ENCODE measurements at regions not wholly inside any gene's neighbourhood (a gene's known extent, or its start where the extent isn't known, plus 50 kb on each side); places are given as distances from the start of the nearest gene placed in this dataset.

DNA sequence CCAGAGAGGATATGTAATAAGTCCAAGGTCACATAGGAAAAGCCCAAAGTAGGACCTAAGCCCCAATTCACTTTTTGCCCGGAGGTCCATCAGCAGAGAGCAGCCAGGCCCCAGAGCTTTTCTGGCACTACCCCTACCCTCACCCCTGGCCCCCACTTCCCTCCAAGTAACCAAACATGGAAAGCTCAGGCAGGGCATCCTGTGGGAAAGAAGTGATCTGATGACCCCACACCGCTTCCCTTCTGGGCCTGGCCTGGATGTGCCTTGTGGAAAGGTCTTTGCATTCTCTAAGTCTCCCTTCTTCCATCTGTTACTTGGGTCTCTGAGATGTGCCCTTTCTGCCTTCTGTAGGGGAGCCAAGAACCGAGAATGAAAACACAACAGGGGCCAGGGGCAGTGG lies 136.9 kb downstream of the TMEM132E start:
- H3K4me3 Mint-ChIP-seq, result no peak overlapping the region
- peaks cover 0 to 3% (median 0%) of the 10 kb centered on the region in 7 donors for H3K9me3 Mint-ChIP-seq
- no peaks in the 10 kb centered on the region for H3K36me3 Mint-ChIP-seq
- H3K27me3 Mint-ChIP-seq, result peaks cover 10 to 51% (median 28%) of the 10 kb centered on the region in 3 donors
- H3K4me1 Mint-ChIP-seq, result no peaks in the 10 kb centered on the region
- H3K27ac Mint-ChIP-seq, result no peak overlapping the region
- no peak for ATAC-seq (ENCODE audit: low read depth in 2 of 2)
- DNase-seq, result no peak

DNA sequence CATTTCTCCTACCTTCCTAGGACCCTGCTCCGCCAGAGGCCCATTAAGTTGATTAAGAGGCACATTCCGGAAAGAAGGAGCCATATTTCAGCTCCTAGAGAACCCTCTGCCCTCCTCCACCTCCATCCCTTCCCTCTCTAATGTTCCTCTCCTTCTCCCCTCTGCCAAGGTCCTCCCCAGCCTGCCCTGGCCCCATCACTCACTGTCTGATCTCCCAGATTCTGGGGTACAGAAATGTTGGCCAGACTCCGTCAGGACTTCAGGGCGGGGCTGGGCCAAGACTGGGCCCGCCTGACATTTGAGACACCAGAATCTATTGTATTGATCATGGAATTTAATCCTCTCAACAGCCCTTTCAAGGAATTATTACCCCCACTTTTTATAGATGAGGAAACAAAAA lies 136.1 kb downstream of the TMEM132E start:
- DNase-seq (no peak), ATAC-seq (ENCODE audit: low read depth in 2 of 2) (no peak)
- H3K9me3 Mint-ChIP-seq, result peaks cover 0 to 3% (median 0%) of the 10 kb centered on the region in 7 donors
- no peaks in the 10 kb centered on the region for H3K4me1 Mint-ChIP-seq
- no peak overlapping the region for H3K4me3 Mint-ChIP-seq
- H3K27me3 Mint-ChIP-seq, result peaks cover 9 to 52% (median 29%) of the 10 kb centered on the region in 3 donors
- no peaks in the 10 kb centered on the region for H3K36me3 Mint-ChIP-seq
- H3K27ac Mint-ChIP-seq, result no peak overlapping the region

DNA sequence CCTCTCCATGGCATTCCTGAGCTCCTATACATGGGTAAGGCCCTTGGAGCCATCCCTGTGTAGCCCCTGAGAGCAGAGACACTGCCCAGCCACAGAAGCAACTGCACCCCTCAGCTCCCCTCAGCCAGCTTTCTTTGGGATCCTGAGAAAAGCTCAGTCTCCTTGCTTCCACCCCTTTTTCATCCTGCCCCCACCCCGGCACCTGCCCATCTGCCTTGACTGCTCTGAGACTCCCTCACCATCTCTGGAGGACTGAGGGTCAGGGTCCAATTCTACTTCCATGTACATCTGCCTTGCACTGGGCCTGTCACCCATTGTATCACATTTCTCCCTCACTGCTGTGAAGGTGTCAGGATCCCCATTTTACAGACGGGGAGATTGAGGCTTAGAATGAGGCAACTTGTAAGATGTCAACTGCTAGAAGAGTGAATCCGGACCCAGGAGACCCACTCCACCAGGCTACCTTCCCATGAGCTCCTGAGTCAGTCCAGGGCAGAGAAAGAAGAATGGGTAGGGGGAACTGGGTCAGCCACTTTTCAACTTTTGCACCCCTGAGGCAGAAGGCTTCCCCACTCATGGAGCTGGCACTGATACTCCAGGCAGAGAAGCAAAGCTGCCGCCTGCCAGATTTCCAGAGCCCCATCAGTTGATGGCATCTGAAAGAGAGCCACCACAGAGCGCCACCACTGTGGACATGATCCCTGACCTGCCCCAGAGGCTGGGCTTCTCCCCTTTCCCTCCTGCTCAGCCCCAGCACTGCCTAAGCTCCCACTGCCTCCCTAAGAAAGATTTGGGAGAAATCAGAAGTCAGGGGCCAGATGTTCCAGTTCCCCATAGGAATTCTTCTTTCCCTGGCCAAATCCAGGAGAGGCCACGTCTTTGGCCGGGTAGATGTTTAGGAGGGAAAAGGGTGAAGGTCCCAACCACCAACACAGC lies 135.4 kb downstream of the TMEM132E start:
- no peak for DNase-seq
- H3K9me3 Mint-ChIP-seq, result peaks cover 0 to under 1% (median 0%) of the 10 kb centered on the region in 7 donors
- peaks cover 4 to 54% (median 25%) of the 10 kb centered on the region in 3 donors for H3K27me3 Mint-ChIP-seq
- H3K4me1 Mint-ChIP-seq, result no peaks in the 10 kb centered on the region
- H3K27ac Mint-ChIP-seq, result no peak overlapping the region
- ATAC-seq (ENCODE audit: low read depth in 2 of 2), result no peak
- no peak overlapping the region for H3K4me3 Mint-ChIP-seq
- H3K36me3 Mint-ChIP-seq, result no peaks in the 10 kb centered on the region

DNA sequence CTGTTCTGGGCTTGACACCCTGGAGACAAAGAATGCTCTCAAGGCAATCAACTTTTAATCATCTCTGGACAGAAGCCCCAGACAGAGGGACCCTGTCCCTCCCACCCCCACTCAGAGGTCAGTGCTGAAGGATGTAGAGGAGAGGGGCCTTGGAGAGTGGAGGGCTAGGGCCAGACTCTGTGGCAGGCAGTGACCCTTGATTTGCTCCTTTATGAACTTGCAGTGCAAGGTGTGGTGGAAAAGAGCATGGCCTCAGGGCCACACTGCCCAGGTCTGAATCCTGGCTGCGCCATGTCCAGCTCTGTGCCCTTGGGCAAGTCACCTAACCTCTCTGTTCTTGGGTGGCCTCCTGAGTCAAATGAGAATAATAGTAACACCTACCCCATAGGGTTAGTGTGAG lies 134.3 kb downstream of the TMEM132E start:
- ATAC-seq (ENCODE audit: low read depth in 2 of 2), result no peak
- no peaks in the 10 kb centered on the region for H3K4me1 Mint-ChIP-seq
- H3K36me3 Mint-ChIP-seq, result no peaks in the 10 kb centered on the region
- peaks cover 0 to 2% (median 0%) of the 10 kb centered on the region in 7 donors for H3K9me3 Mint-ChIP-seq
- DNase-seq, result no peak
- no peak overlapping the region for H3K27ac Mint-ChIP-seq
- peaks cover 4 to 59% (median 25%) of the 10 kb centered on the region in 3 donors for H3K27me3 Mint-ChIP-seq
- H3K4me3 Mint-ChIP-seq, result no peak overlapping the region

DNA sequence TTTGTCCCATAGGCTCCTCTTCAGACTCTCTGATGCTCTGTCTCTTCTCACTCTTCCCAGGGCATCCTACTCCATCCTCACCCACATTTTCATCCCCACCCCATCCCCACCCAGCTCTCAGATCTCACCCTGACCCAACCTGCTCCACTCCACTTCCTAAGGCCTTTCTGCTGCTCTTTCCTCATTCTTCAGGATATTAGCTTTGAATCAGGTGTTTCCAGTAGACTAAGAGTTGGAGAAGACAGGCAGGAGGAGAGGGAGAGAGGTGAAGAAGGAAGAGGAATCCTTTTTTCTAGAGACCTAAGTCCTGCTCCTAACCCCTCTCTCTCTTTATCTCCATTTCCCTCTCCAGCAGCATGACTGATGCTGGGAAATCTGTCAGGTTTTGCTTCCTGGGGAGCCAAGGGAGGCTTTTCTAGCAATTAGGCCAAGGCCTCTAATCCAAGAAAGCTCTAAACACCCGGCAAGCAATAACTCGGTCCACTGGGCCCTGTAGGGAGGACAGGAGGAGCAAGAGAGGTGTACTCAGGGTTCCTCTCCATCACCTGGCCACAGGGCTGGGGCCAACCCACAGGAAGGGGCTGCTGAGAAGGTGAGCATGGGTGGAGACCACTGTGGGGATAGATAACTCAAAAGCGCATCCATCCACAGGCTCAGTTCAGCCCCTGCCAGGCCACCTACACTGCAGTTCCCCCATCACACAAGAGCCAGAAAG lies 133.3 kb downstream of the TMEM132E start:
- DNase-seq (no peak), ATAC-seq (ENCODE audit: low read depth in 2 of 2) (no peak)
- Mint-ChIP-seq H3K27ac (peak overlapping the region in 1 of 6 donors; percentile 8), H3K9me3 (peaks cover 0 to 2% (median 0%) of the 10 kb centered on the region in 7 donors), H3K36me3 (no peaks in the 10 kb centered on the region), H3K4me1 (no peaks in the 10 kb centered on the region), H3K27me3 (peaks cover 4 to 59% (median 28%) of the 10 kb centered on the region in 3 donors), H3K4me3 (no peak overlapping the region)

DNA sequence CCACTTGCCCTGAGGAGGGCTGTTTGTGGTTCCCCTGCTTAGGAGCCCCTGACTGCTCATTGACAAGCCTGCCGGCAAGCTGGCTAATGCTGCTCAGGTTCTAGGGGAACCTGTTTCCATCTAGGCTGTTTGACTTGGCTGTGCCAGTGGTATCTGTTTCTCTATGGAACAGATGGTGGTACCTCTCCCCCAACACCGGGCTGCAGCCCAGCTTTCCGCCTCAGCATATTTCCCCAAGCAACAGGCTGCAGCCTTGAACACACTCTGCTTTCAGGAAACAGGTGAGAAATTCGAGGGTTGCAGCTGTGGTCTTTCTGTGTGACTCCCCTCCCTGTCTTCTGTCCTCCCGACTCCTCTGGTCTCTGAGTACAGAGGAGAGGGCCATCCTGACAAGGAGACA lies 132.3 kb downstream of the TMEM132E start:
- peaks cover 4 to 59% (median 34%) of the 10 kb centered on the region in 3 donors for H3K27me3 Mint-ChIP-seq

DNA sequence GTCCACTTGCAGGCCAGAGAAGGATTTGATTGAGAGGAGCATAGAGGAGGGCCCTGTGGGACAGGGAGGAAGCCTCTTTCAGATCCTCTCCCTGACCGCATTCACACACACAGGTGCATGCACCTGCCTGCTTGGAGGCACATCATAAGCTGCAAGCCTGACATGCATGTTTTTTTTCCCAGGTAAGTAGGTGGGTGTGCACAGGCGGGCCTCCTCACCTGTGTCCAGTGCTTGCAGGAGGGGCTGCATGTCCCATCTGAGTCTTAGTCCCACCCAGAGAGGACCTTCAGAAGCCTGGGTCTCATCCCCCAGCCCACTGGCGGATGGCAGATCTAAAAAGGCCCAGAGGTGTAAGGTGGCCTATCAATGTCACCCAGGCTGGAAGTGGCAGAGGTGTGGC lies 130.8 kb downstream of the TMEM132E start:
- Mint-ChIP-seq H3K27me3 (peaks cover 4 to 50% (median 28%) of the 10 kb centered on the region in 3 donors), H3K4me3 (no peak overlapping the region), H3K9me3 (peaks cover 0 to 7% (median 2%) of the 10 kb centered on the region in 7 donors), H3K4me1 (no peaks in the 10 kb centered on the region), H3K36me3 (no peaks in the 10 kb centered on the region), H3K27ac (no peak overlapping the region)
- ATAC-seq (ENCODE audit: low read depth in 2 of 2), result no peak
- no peak for DNase-seq

More for the DNA sequence above, 132.3 kb downstream of the TMEM132E start:
- Mint-ChIP-seq H3K4me1 (no peaks in the 10 kb centered on the region), H3K27ac (no peak overlapping the region), H3K4me3 (no peak overlapping the region), H3K9me3 (peaks cover 0 to 2% (median 0%) of the 10 kb centered on the region in 7 donors), H3K36me3 (no peaks in the 10 kb centered on the region)
- ATAC-seq (ENCODE audit: low read depth in 2 of 2), result no peak
- no peak for DNase-seq

DNA sequence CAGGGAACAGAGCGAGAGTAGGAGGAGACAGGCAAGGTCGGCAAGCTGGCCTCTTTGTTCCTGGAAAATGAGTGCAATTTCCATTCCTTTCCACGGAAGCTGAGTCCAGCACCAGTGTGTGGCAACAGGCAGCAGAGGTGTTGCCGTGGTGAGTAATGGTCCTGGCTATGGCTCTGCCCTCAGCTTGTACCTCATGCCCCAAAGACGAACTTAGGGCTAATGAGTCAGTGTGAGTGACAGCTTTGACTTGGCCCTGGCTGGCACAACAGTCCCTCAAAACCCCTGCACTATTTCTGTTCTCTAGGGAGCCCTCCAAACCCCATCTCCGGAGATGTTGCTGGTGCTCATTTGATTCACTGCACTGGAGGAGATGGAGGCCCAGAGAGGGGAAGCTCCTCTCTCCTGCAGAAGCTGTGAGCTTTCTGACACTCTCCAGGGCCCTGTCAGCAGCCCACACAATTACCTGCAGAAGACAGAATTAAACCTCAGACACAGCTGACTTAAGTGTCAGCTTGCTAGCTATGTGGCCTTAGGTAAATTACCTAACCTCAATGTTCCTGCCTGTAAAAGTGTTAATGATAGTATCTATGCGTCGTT lies 129.9 kb downstream of the TMEM132E start:
- H3K36me3 Mint-ChIP-seq, result no peaks in the 10 kb centered on the region
- H3K27ac Mint-ChIP-seq, result no peak overlapping the region
- H3K4me3 Mint-ChIP-seq, result no peak overlapping the region
- peaks cover under 1 to 46% (median 32%) of the 10 kb centered on the region in 3 donors for H3K27me3 Mint-ChIP-seq
- H3K4me1 Mint-ChIP-seq, result no peaks in the 10 kb centered on the region
- ATAC-seq (ENCODE audit: low read depth in 2 of 2) (no peak), DNase-seq (no peak)
- peaks cover 0 to 16% (median 2%) of the 10 kb centered on the region in 7 donors for H3K9me3 Mint-ChIP-seq

DNA sequence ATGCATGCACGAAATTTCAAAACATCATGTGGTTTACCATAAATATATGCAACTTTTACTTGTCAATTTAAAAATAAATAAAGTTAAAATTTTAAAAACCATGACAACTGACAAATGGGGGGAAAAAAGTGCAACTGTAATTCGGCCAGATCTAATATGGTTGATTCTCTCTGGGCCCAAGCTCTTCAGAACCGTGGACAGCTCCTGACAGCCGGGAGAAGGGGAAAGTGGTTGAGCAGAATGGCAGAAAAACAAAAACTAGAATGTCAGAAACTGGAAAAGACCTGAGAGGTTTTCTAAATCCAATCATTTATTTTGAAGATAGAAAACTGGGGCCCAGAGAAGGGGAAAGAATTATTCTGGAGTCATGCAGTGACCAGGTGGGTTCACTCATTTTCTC lies 126.6 kb downstream of the TMEM132E start:
- Mint-ChIP-seq H3K4me3 (no peak overlapping the region), H3K4me1 (no peaks in the 10 kb centered on the region), H3K27me3 (peaks cover 4 to 30% (median 22%) of the 10 kb centered on the region in 3 donors), H3K36me3 (no peaks in the 10 kb centered on the region), H3K9me3 (peaks cover 0 to 18% (median 2%) of the 10 kb centered on the region in 7 donors), H3K27ac (no peak overlapping the region)
- ATAC-seq (ENCODE audit: low read depth in 2 of 2) (no peak), DNase-seq (no peak)

DNA sequence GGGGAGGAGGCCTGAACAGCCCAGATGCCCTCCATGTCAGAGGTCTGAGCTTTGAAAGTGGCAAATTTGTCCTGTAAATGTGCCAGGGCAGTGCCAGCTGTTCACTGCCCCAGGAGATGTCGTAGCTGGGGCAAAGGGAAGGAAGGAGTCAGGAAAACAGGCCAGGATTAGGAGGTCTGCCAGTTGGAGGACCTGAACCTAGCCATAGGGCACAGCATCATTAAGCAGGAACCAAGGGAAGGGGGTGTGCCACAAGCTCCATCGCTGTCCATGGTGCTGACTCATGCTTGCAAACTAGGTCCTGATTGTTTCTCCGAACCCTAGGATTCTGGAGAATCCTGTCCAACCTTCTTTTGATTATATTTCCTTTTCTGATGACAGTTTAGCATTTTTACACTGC lies 124.2 kb downstream of the TMEM132E start:
- DNase-seq (no peak), ATAC-seq (ENCODE audit: low read depth in 2 of 2) (no peak)
- Mint-ChIP-seq H3K27me3 (peaks cover 8 to 28% (median 26%) of the 10 kb centered on the region in 3 donors), H3K4me1 (no peaks in the 10 kb centered on the region), H3K4me3 (no peak overlapping the region), H3K9me3 (peaks cover 0 to 18% (median 0%) of the 10 kb centered on the region in 7 donors), H3K27ac (no peak overlapping the region), H3K36me3 (no peaks in the 10 kb centered on the region)

DNA sequence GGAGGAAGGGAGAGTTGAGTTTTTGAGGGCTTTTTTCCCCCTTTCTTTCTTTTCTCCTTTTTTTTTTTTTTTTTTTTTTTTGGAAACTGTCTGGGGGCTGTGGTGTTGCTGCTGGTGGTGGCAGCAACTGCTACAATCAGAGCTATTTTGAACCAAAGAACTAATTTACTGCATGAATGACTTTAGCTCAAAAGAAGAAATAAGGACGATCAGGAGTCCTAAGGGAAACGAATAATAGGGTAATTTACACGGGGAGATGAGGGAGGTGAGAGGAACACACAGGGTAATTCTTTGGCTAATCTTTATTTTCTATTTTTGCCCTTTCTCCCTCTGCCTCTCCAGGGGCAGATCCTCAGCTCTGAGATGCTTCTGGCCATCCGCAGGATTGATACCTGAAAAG lies 119.8 kb downstream of the TMEM132E start:
- peaks cover 7 to 30% (median 13%) of the 10 kb centered on the region in 3 donors for H3K27me3 Mint-ChIP-seq
- no peak for ATAC-seq (ENCODE audit: low read depth in 2 of 2)

DNA sequence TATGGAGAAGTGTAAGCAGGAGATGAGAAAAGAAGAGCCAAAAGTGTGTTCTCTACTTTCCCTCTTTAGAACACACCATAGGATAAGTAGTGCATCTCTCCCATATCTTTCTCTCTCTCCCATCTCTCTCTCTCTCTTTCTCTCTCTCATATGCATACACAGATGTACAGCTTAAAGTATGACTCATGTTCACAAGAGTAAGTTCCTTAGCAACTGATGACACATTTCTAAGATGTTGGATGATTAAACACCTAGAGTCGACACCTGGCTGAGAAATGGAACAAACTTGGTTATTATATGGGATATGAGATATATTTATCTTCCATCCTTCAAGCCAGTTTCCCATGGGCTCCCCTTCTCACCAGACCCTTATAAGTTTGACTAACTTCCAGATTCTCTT lies 113.5 kb downstream of the TMEM132E start:
- DNase-seq (no peak), ATAC-seq (ENCODE audit: low read depth in 2 of 2) (no peak)
- H3K4me3 Mint-ChIP-seq, result no peak overlapping the region
- no peak overlapping the region for H3K27ac Mint-ChIP-seq
- H3K27me3 Mint-ChIP-seq, result peaks cover 10 to 28% (median 20%) of the 10 kb centered on the region in 3 donors
- peaks cover 8 to 24% (median 12%) of the 10 kb centered on the region in 7 donors for H3K9me3 Mint-ChIP-seq
- peaks cover 11 to 12% of the 10 kb centered on the region in 2 donors for H3K36me3 Mint-ChIP-seq
- H3K4me1 Mint-ChIP-seq, result no peaks in the 10 kb centered on the region

More for the DNA sequence above, 119.8 kb downstream of the TMEM132E start:
- H3K9me3 Mint-ChIP-seq, result peaks cover 0 to 3% (median 0%) of the 10 kb centered on the region in 7 donors
- H3K27ac Mint-ChIP-seq, result no peak overlapping the region
- no peak for DNase-seq
- H3K36me3 Mint-ChIP-seq, result no peaks in the 10 kb centered on the region
- no peak overlapping the region for H3K4me3 Mint-ChIP-seq
- no peaks in the 10 kb centered on the region for H3K4me1 Mint-ChIP-seq

Data from naive B cell (primary cell).